ENCODE measurements at regions not wholly inside any gene's neighbourhood (a gene's known extent, or its start where the extent isn't known, plus 50 kb on each side); places are given as distances from the start of the nearest gene placed in this dataset.

GRCh38 chr10:117725993-117726392, 183.4 kb downstream of the EMX2 start:
- DNase-seq (ENCODE audit: insufficient read length) (no peak), FAIRE-seq (no peak)
- TF ChIP-seq POLR2AphosphoS5 (IDR thresholded peaks at IDR 0.05; ENCODE audit: low read depth, low read length) (no peak), TAF1 (IDR thresholded peaks at IDR 0.05; ENCODE audit: borderline replicate concordance, low read depth, low read length) (no peak), POLR2A (IDR thresholded peaks at IDR 0.05; ENCODE audit: low read depth, low read length) (no peak)

GRCh38 chr10:117726596-117727295, 184.2 kb downstream of the EMX2 start:
- DNase-seq (ENCODE audit: insufficient read length) (no peak), FAIRE-seq (no peak)
- TF ChIP-seq POLR2AphosphoS5 (IDR thresholded peaks at IDR 0.05; ENCODE audit: low read depth, low read length): no peak
- TF ChIP-seq POLR2A (IDR thresholded peaks at IDR 0.05; ENCODE audit: low read depth, low read length): no peak
- no peak for TF ChIP-seq TAF1 (IDR thresholded peaks at IDR 0.05; ENCODE audit: borderline replicate concordance, low read depth, low read length)

- DNase-seq (ENCODE audit: insufficient read length): no peak
- no peak for TF ChIP-seq TAF1 (IDR thresholded peaks at IDR 0.05; ENCODE audit: borderline replicate concordance, low read depth, low read length)
- no peak for TF ChIP-seq POLR2AphosphoS5 (IDR thresholded peaks at IDR 0.05; ENCODE audit: low read depth, low read length)
- TF ChIP-seq POLR2A (IDR thresholded peaks at IDR 0.05; ENCODE audit: low read depth, low read length): no peak
- FAIRE-seq: no peak
These were observed 184.9 kb downstream of the EMX2 start for GRCh38 chr10:117727421-117727820.

- FAIRE-seq: no peak
- no peak for DNase-seq (ENCODE audit: insufficient read length)
- TF ChIP-seq TAF1 (IDR thresholded peaks at IDR 0.05; ENCODE audit: borderline replicate concordance, low read depth, low read length) (no peak), POLR2AphosphoS5 (IDR thresholded peaks at IDR 0.05; ENCODE audit: low read depth, low read length) (no peak), POLR2A (IDR thresholded peaks at IDR 0.05; ENCODE audit: low read depth, low read length) (no peak)
These were observed 185.5 kb downstream of the EMX2 start for GRCh38 chr10:117728087-117728486.

GRCh38 chr10:117729156-117729555, 186.6 kb downstream of the EMX2 start:
- TF ChIP-seq TAF1 (IDR thresholded peaks at IDR 0.05; ENCODE audit: borderline replicate concordance, low read depth, low read length) (no peak), POLR2A (IDR thresholded peaks at IDR 0.05; ENCODE audit: low read depth, low read length) (no peak), POLR2AphosphoS5 (IDR thresholded peaks at IDR 0.05; ENCODE audit: low read depth, low read length) (no peak)
- no peak for FAIRE-seq

GRCh38 chr10:117731121-117731791, 188.7 kb downstream of the EMX2 start:
- FAIRE-seq (no peak), DNase-seq (ENCODE audit: insufficient read length) (no peak)
- TF ChIP-seq TAF1 (IDR thresholded peaks at IDR 0.05; ENCODE audit: borderline replicate concordance, low read depth, low read length) (no peak), POLR2AphosphoS5 (IDR thresholded peaks at IDR 0.05; ENCODE audit: low read depth, low read length) (no peak), POLR2A (IDR thresholded peaks at IDR 0.05; ENCODE audit: low read depth, low read length) (no peak)

More at GRCh38 chr10:117729156-117729555, 186.6 kb downstream of the EMX2 start:
- DNase-seq (ENCODE audit: insufficient read length): no peak

- DNase-seq (ENCODE audit: insufficient read length): no peak
- TF ChIP-seq TAF1 (IDR thresholded peaks at IDR 0.05; ENCODE audit: borderline replicate concordance, low read depth, low read length): no peak
- no peak for TF ChIP-seq POLR2A (IDR thresholded peaks at IDR 0.05; ENCODE audit: low read depth, low read length)
- TF ChIP-seq POLR2AphosphoS5 (IDR thresholded peaks at IDR 0.05; ENCODE audit: low read depth, low read length): no peak
- FAIRE-seq: no peak
These were observed 192.3 kb downstream of the EMX2 start for GRCh38 chr10:117734731-117735405.

GRCh38 chr10:117736655-117737054, 194.1 kb downstream of the EMX2 start:
- no peak for DNase-seq (ENCODE audit: insufficient read length)
- FAIRE-seq: no peak
- TF ChIP-seq TAF1 (IDR thresholded peaks at IDR 0.05; ENCODE audit: borderline replicate concordance, low read depth, low read length): no peak
- TF ChIP-seq POLR2AphosphoS5 (IDR thresholded peaks at IDR 0.05; ENCODE audit: low read depth, low read length): no peak
- TF ChIP-seq POLR2A (IDR thresholded peaks at IDR 0.05; ENCODE audit: low read depth, low read length): no peak

- FAIRE-seq: no peak
- TF ChIP-seq POLR2AphosphoS5 (IDR thresholded peaks at IDR 0.05; ENCODE audit: low read depth, low read length): no peak
- TF ChIP-seq POLR2A (IDR thresholded peaks at IDR 0.05; ENCODE audit: low read depth, low read length): no peak
- no peak for TF ChIP-seq TAF1 (IDR thresholded peaks at IDR 0.05; ENCODE audit: borderline replicate concordance, low read depth, low read length)
- no peak for DNase-seq (ENCODE audit: insufficient read length)
These were observed 197.5 kb downstream of the EMX2 start for GRCh38 chr10:117740088-117740487.

- DNase-seq (ENCODE audit: insufficient read length): no peak
- TF ChIP-seq TAF1 (IDR thresholded peaks at IDR 0.05; ENCODE audit: borderline replicate concordance, low read depth, low read length) (no peak), POLR2AphosphoS5 (IDR thresholded peaks at IDR 0.05; ENCODE audit: low read depth, low read length) (no peak), POLR2A (IDR thresholded peaks at IDR 0.05; ENCODE audit: low read depth, low read length) (no peak)
- FAIRE-seq: no peak
These were observed 198.2 kb downstream of the EMX2 start for GRCh38 chr10:117740691-117741222.

GRCh38 chr10:117741524-117741923, 199.0 kb downstream of the EMX2 start:
- no peak for FAIRE-seq
- DNase-seq (ENCODE audit: insufficient read length): no peak
- TF ChIP-seq POLR2A (IDR thresholded peaks at IDR 0.05; ENCODE audit: low read depth, low read length) (no peak), TAF1 (IDR thresholded peaks at IDR 0.05; ENCODE audit: borderline replicate concordance, low read depth, low read length) (no peak), POLR2AphosphoS5 (IDR thresholded peaks at IDR 0.05; ENCODE audit: low read depth, low read length) (no peak)
